HG02642 (cell line): ENCODE measurements at regions not wholly inside any gene's neighbourhood (a gene's known extent, or its start where the extent isn't known, plus 50 kb on each side); places are given as distances from the start of the nearest gene placed in this dataset.
"Not testable (repeated sequence)": the region's sequence is repeated elsewhere in the genome, so short reads cannot be mapped to it uniquely, and the experiment has no call there.

Experiments used
- ATAC-seq: cut with Tn5 transposase; IDR thresholded peaks from one replicate; pipeline ENCODE4 v1.9.1; 2021; ENCODE audit warnings: mild to moderate bottlenecking; ENCODE audit not compliant: unreplicated experiment, poor library complexity

DNA sequence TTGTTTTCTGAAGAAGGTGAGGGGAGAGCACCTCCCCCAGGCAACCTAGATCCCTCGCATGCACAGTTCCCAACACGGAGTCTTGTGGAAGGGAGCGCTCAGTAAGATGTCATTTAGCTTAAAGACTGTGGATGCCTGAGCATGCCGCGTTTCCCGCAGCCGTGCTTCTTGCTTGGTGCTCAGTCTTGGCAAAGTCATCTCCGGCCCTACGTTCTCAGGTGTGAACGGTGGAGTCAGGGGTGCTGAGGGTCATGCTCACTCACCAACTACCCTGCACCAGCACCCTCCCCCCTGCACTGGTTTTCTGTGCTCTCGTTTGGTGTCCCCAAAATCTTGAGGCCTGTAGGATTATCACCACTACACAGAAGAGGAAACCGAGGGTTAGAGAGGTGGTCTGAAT lies 202.1 kb downstream of the RHOU start:
- no peak for ATAC-seq

DNA sequence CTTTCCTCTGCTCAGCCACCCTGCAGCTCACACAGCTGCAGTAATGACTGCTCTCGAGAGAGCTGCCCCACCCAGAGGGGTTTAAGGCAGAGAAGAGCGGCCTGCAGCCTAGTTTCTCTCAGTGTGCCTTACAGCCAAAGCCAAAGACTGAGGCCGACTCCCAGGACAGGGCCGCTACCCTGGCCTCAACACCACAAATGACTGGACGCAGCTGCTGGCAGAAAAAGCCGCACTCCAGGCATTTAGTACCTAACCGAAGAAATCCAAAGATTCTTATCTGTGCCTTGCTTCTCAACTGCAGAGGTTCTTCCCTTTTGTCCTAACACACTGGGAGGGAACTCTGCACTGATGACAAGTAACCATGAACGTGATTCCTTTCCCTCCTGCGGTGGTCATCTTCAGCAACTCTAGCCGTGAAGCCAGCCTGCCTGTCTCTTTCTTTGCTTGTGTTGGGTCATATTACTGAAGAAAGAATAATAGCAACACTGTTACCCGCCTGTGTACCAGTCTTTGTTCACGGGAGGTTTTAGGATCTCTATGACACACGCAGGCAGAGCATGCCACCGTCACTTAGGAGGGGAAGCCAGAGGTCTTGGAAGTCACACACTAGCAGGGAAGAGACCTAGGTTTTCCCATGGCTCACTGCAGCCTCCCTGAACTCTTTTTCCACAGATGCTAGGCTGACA lies 202.7 kb downstream of the RHOU start:
- ATAC-seq: no peak

- ATAC-seq: no peak
These were observed 203.2 kb downstream of the RHOU start for GRCh38 chr1:228938537-228938901.

DNA sequence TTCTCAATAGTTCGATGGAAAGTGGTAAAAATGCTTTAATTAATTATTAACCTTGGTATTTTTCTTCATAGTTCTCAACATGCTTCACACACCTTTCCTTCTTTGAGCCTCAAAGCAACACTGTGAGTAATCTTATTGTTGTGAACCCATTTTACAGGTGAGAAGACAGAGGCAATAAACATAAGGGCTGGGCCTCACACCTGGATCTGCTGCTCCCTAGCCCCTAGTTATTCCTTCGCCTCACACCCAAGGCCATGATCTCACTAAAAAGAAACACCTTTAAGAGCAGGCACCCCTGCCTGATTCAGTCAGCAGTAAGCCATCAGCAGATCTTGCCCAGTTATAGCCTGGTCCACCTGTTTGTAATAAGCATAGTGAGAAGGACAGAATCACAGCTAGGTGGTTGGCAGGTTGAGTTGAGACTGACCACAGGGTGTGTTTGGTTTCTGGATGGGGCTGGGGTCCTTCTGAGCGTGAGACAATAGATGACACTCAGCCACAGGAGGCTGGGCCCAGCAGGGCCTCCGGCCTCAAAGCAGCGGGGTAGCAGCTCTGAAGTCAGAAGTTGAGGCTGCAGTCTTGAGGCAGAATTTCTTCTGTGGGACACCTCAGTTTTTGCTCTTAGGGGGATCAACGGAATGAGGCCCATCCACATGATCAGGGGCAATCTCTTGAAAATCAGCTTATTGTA lies 203.9 kb downstream of the RHOU start:
- ATAC-seq: no peak

DNA sequence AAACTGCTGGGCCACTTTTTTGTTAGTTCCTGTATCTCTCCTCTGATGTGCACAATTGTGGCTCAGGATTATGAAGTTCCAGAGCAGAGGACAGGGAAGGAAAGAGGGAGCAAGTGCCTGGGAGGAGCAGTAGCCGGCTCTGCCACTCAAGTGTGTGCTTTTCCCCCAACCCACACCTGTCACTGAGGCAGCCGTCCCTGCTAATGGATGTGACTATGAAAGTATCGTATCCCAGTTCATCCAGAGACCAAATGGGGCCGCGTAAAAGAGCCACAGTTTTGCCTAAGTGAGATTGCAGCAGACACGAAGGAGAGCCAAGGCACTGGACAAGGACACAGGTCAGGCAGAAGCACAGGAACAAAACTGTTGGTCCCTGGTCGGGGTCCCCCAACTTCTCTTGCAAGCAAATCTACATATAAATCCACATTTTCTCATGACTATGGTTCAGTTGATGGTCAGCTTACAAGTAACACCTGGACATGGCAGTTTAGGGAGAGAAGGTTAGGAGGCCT lies 204.7 kb downstream of the RHOU start:
- ATAC-seq: no peak

DNA sequence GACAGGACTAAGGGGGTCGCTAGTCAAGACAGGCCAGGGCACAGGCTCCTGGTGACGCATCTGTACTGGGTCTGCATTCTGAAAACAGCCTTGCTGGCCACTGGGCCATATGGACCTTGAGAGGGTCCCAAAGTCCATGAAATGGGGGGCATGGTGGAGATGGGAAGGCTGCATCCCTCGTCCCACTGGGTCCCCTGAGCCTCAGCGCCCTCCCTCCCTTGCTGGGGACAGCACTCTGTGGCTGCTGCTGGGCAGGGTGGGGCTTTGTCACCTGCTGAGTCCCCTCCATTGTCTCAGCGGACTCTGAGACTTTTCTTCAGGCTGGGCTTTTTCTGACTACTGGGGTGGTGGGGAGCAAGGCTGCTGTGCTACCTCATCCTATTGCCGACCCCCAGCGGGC lies 205.2 kb downstream of the RHOU start:
- no peak for ATAC-seq

DNA sequence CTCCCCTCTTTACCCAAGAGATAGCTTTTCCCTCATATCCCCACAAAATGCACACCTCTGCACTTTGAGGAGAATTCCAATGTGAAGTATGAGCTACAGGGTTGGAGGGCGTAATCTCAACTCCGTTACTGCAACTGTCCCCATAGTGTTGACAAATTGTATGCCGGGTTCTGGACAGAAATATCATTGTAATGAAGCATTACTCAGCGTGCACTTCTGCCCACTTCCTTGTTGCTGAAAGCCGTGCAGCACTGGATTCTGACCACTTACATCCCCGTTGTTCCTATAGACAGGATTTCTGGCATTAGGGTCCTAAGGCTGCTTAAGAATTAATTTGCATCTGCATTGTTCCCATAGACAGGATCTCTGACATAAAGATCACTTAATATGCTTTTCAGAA lies 205.6 kb downstream of the RHOU start:
- no peak for ATAC-seq

GRCh38 chr1:228941666-228942065 lies 206.4 kb downstream of the RHOU start:
- ATAC-seq: no peak

DNA sequence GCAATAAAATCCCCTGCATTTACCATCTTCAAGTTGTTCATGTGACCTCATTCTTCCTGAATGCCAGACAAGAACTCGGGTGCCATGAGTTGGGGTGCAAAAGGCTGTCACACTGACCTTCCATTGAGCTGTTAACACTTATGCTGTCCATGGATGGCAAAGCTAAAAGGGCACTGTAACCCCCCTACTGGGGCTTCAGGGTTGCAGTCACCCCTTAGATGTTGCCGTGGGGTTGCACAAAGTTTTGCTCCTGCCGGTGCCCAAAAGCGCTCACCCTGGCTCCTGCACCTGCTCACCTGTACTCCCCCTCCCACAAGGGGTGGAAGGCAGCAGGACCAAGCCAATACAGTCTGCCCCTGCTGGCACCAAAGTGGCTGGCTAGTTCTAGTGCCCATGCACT lies 208.2 kb downstream of the RHOU start:
- no peak for ATAC-seq

GRCh38 chr1:228944296-228944695 lies 209.0 kb downstream of the RHOU start:
- no peak for ATAC-seq

DNA sequence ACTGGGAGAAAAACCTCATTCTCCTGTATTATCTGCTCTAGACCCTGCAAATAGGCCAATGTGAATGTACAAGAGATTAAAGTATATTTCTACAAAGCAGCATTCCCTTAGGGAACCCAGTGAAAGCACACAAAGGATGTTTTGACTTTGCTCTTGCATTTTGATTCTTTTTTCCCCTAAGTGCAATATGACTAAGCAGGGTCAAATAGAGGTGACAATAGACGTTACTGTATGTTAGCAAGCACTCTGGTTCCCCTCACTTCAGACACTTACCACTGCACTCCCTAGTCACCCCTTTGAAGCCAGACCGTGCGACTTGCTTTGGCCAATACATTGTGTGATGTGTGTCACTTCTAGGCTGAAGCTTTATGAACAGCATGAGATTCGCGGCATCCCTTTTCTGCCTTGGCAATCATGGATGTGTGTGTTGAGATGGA lies 209.7 kb downstream of the RHOU start:
- no peak for ATAC-seq

DNA sequence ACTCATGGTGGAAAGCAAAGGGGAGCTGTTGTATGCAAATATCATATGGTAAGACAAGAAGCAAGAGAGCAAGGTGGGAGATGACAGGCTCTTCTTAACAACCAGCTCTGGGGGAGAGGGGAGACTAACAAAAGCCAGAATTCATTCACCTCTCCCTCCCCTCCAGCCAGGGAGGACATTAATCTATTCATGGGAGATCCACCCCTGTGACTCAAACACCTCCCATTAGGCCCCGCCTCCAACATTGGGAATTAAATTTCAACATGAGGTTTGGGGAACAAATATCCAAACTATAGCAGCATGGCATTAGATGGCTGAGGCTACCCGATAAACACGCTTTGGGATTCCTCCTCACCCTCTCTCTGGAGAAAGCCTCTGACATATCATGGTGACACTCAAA lies 210.6 kb downstream of the RHOU start:
- no peak for ATAC-seq

DNA sequence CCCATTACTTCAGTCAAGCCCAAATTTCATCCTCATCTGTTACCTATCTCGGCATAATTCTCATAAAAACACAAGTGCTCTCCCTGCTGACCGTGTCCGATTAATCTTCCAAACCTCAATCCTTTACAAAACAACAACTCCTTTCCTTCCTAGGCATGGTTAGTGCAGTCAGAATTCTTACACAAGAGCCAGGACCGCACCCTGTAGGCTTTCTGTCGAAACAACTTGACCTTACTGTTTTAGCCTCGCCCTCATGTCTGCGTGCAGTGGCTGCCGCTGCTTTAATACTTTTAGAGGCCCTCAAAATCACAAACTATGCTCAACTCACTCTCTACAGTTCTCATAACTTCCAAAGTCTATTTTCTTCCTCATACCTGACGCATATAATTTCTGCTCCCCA lies 214.3 kb downstream of the RHOU start:
- ATAC-seq: not testable (repeated sequence)

DNA sequence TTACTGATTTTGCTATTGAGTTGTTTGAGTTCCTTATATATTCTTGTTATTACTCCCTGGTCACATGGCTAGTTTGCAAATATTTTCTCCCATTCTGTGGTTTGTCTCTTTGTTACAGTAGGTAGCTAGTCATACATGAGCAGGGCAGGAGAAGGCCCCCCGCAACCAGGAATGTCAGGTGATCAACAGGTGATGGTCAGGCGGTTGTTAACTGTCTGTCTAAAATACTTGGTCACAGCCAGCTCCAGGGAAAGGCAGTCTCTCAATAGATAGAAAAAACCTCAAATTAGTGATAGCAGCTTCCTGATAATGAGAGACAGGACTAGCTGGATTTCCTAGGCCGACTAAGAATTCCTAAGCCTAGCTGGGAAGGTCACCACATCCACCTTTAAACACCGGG lies 217.9 kb downstream of the RHOU start:
- ATAC-seq: no peak

GRCh38 chr1:228953808-228954207 lies 218.5 kb downstream of the RHOU start:
- ATAC-seq: not testable (repeated sequence)

GRCh38 chr1:228955691-228956090 lies 220.4 kb downstream of the RHOU start:
- no peak for ATAC-seq

DNA sequence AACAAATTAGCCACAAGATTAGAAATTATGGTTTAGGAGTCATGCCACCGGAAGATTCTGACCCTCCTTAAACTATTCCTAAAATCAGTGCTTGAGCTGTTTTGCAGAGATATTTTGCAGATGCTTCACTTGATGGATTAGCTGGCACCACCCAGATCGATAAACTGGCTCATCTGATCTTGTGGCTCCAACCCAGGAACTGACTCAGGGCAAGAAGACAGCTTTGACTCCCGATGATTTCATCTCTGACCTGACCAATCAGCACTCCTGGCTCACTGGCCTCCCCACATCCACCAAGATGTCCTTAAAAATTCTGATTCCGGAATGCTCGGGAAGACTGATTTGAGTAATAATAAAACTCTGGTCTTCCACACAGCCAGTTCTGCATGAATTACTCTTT lies 221.6 kb downstream of the RHOU start:
- no peak for ATAC-seq

DNA sequence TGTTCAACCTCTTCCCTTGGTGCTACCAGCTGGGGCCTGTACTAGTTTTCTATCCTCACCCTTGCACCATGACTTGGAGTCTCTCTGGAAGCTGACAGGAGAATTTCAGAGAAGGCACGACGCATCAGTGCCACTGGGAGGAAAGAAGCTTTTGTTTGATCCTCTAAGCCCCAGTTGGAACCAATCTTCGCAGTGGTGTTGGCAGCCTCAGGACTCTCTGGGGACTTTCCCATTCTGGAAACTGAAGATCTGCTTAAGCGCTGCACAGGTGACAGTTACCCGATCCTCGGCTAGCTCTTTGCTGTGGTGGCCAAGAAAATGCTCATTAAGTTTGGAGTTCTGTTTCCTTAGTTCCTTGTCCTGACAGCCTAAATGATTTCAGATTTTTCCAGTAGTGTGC lies 222.3 kb downstream of the RHOU start:
- ATAC-seq: no peak

GRCh38 chr1:228958121-228958520 lies 222.8 kb downstream of the RHOU start:
- ATAC-seq: no peak

DNA sequence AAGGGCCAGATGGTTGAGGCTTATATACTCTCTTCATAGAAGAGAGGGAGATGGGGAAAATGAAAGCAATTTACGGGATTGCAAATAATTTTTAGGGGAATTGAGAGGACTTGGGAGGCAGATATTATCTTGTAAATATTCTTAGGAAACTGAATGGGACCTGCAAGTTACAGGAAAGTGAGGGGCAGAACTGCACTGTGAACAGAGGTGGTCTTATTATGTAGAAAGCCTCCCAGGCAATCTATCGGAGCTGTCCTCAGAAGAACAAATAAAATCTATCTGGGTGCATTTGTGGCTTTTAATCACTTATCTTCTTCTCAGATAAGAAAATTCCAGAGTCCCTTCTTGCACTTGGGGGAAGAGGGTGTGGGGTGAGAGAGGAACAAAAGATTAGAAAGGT lies 223.5 kb downstream of the RHOU start:
- ATAC-seq: no peak

GRCh38 chr1:228960705-228961104 lies 225.4 kb downstream of the RHOU start:
- ATAC-seq: no peak

DNA sequence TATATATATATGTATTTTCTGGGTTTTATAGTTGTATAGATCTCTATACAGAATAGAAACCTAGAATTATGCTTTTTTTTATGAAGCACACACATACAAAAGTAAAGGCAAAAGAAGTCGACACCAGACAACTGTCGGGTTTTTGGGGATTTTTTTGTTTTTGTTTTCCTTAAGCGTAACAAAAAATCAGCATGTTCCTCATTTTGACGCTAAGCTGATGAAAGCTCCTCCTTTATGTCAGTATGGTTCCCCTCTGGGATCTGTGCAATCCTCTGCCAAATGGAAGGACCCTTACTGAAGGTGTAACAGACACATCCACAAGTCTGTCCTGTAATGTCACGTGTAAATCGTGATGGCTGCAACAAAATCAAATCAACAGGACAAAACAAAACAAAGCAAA lies 226.2 kb downstream of the RHOU start:
- ATAC-seq: no peak
